ENCODE measurements at regions not wholly inside any gene's neighbourhood (a gene's known extent, or its start where the extent isn't known, plus 50 kb on each side); places are given as distances from the start of the nearest gene placed in this dataset.

DNA sequence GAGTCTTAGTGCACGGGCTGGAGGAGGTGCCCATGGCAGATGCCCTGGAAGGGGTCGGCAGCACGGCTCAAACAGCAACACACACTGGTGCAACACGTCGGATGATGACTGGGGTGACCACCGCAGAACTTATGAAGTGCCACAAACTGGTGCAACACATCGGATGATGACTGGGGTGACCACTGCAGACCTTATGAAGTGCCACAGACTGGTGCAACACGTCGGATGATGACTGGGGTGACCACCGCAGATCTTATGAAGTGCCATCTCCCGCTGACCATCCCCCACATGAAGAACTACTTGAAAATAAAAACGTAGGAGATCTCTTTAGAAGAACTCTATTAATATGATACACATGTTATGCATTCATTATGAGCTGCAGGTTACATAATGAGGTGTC, 218.3 kb downstream of the TBXT start:
- Mint-ChIP-seq H3K4me3 (no peak overlapping the region), H3K9me3 (no peaks in the 10 kb centered on the region), H3K27me3 (peaks cover 5% of the 10 kb centered on the region), H3K4me1 (no peaks in the 10 kb centered on the region), H3K36me3 (ENCODE audit: low read depth) (no peaks in the 10 kb centered on the region), H3K27ac (no peak overlapping the region)
- DNase-seq (no peak), ATAC-seq (no peak)

DNA sequence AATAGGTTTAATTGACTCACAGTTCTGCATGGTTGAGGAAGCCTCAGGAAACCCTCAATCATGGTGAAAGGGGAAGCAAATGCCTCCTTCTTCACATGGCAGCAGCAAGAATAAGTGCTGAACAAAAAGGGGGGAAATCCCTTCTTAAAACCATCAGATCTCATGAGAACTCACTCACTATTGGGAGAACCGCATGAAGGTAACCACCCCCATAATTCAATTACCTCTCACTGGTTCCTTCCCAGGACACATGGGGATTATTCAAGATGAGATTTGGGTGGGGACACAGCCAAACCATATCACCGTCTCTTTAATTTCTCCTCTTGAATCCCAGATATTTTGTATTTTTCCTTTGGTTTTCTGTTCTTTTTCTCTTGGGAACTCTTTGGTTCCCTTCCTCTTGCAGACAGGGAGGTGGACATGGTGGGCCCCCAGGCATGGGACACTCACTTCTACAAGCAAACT, 223.6 kb downstream of the TBXT start:
- no peak overlapping the region for H3K4me3 Mint-ChIP-seq
- ATAC-seq (no peak), DNase-seq (no peak)
- H3K4me1 Mint-ChIP-seq: no peaks in the 10 kb centered on the region
- H3K9me3 Mint-ChIP-seq: peaks cover 5% of the 10 kb centered on the region
- H3K27ac Mint-ChIP-seq: no peak overlapping the region
- peaks cover 5% of the 10 kb centered on the region for H3K27me3 Mint-ChIP-seq
- H3K36me3 Mint-ChIP-seq (ENCODE audit: low read depth): no peaks in the 10 kb centered on the region

DNA sequence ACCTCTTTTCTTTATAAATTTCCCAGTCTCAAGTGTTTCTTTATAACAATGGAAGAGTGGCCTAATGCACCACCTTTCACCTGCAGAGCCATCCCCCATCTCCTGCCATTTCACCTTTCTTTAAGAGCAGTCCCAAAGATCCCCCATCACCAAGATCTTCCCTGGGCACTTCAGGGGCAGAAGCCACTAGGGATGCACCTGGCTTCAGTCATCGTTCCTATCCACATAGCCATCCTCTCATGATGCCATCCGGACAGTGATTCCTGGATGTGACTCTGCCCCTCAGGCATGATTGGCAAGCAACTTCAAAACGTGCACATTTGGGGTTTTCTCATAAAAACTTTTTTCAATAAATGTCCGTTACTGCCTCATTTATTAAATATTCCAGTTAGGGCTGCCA, 225.9 kb downstream of the TBXT start:
- no peak overlapping the region for H3K4me3 Mint-ChIP-seq
- peaks cover 5% of the 10 kb centered on the region for H3K9me3 Mint-ChIP-seq
- H3K27ac Mint-ChIP-seq: no peak overlapping the region
- no peak for DNase-seq
- ATAC-seq: no peak
- H3K36me3 Mint-ChIP-seq (ENCODE audit: low read depth): no peaks in the 10 kb centered on the region
- H3K27me3 Mint-ChIP-seq: no peaks in the 10 kb centered on the region
- no peaks in the 10 kb centered on the region for H3K4me1 Mint-ChIP-seq

DNA sequence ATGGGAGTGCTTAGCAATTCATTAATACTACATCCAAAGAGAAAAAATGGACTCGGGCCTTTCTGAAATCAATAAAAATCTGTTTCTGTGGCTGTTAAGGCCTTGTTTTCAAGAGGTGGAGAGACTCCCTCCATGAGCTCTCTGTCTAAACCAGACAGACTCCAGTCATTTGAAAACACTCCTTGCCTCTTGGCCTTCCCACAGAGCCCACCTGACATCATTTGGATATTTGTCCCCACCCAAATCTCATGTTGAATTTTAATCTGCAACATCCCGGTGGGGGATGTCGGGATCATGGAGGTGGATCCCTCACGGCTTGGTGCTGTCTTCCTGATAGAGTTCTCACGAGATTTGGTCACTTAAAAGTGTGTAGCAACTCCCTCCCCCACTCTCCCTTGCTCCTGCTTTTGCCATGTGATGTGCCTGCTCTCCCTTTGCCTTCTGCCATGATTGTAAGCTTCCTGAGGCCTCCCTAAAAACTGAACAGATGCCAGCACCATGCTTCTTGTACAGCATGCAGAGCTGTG, 226.3 kb downstream of the TBXT start:
- H3K4me3 Mint-ChIP-seq: no peak overlapping the region
- peaks cover 2% of the 10 kb centered on the region for H3K27me3 Mint-ChIP-seq
- no peaks in the 10 kb centered on the region for H3K4me1 Mint-ChIP-seq
- DNase-seq: no peak
- peaks cover 6% of the 10 kb centered on the region for H3K9me3 Mint-ChIP-seq
- H3K36me3 Mint-ChIP-seq (ENCODE audit: low read depth): no peaks in the 10 kb centered on the region
- H3K27ac Mint-ChIP-seq: no peak overlapping the region
- ATAC-seq: no peak

DNA sequence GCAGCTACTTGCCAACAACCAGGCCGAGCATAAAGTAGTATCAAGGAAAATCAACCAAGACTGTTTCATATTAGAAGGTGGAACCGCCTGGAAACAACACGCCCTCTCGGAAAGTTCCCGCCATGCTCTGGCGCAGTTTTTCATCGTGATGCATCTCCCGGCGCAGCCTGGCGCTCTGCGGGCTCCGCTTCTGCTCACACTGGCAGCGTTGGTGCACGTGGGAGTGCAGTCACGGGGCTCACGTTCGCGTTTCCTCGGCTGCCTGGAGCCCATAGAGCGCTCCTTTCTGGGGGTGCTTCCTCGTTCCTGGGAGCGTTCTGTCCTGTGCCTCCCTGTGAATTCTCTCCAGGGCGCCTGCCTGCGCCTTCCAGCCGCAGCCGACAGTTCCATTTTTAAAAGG, 227.3 kb downstream of the TBXT start:
- no peaks in the 10 kb centered on the region for H3K36me3 Mint-ChIP-seq (ENCODE audit: low read depth)
- DNase-seq: no peak
- ATAC-seq: no peak
- H3K27ac Mint-ChIP-seq: no peak overlapping the region
- H3K9me3 Mint-ChIP-seq: peaks cover 9% of the 10 kb centered on the region
- no peaks in the 10 kb centered on the region for H3K4me1 Mint-ChIP-seq
- H3K27me3 Mint-ChIP-seq: peaks cover 5% of the 10 kb centered on the region
- H3K4me3 Mint-ChIP-seq: no peak overlapping the region

DNA sequence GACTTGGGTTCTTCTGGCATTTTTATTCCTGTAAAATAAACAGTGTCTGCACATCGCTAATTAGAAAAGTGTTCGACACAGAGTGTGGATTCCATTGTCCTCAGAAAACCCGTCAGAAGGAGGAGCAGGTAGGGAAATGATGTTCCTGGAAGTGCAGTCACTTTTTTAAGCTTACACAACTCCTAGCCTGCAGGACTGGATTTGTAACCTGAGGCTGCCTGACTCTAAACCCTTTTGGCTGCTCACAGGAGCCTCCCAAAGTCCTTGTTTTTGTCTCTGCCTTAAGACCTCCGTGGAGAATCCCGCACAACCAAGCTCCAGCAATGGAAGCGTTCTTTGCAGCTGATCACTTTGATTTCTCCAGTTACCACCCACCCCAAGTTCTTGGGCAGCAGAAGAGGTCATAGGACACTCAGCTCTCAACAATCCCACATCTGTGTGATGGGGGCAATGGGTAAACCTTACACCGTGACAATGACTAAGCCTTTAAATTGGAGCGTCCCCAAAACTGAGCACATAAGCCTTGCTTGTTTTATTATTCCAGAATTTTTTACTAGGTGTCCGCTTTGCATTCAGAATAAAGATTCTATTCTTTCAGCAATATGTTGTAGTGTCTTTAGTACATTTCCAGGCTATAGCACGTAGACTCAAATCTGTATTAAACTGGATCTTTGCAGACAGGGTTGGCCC, 227.9 kb downstream of the TBXT start:
- no peak for DNase-seq
- H3K4me1 Mint-ChIP-seq: no peaks in the 10 kb centered on the region
- no peaks in the 10 kb centered on the region for H3K36me3 Mint-ChIP-seq (ENCODE audit: low read depth)
- no peak overlapping the region for H3K27ac Mint-ChIP-seq
- no peak overlapping the region for H3K4me3 Mint-ChIP-seq
- no peak for ATAC-seq
- H3K27me3 Mint-ChIP-seq: peaks cover 5% of the 10 kb centered on the region
- H3K9me3 Mint-ChIP-seq: peaks cover 9% of the 10 kb centered on the region

DNA sequence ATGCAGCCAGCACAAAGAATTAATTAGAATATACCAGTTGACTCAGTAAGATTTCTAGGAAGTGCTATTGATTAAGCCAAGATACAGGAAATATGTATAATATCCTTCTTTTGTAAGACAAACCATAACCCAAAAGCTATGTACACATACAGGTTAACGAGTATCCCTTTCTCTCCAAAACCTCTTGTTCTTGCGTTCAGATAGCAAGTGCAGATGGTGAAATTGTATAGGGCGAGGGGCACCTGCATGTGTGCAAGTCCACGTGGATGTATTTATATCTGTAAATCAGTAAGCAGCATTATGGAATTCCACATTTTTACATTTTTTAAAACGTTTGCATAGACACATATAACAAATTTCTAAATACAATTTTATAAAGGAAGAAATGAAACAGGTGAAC, 228.6 kb downstream of the TBXT start:
- ATAC-seq (no peak), DNase-seq (no peak)
- Mint-ChIP-seq H3K27ac (no peak overlapping the region), H3K27me3 (peaks cover 5% of the 10 kb centered on the region), H3K36me3 (ENCODE audit: low read depth) (no peaks in the 10 kb centered on the region), H3K9me3 (peaks cover 9% of the 10 kb centered on the region), H3K4me1 (no peaks in the 10 kb centered on the region), H3K4me3 (no peak overlapping the region)

DNA sequence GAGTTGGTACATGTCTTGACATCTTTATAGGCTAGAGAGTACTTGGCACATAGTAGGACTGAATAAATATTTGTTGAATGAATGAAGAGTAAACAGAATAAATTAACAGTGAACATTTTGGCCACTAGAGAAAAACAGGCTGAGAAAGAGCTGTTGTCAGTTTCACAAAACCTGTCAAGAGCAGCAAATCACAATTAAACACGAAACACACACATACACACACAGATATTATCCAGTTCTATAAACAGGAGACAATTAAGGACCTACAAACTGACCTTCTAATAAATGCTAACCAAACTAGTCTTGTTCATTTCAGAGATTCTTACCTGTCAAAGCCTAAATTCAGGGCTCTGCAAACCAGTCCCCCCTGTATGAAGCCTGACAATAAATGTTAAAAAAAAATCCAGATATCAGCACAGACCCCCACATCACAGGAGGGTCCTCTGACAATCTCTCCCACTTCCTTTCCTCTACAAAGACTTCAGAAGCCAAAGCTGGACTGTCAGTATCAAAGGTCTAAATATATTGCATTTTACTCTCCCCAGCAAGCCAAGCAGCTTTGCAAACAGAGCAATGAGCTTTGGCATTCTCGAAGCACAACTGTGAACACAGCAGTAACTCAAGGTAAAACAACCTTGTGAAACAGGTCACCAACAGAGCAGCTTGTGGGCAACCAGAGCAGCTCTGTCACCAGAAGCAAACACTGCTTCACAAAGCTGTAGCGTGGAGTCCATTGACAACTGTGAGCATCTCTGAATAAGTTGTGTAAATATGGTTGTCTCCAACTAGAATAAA, 229.9 kb downstream of the TBXT start:
- Mint-ChIP-seq H3K27me3 (peaks cover 5% of the 10 kb centered on the region), H3K4me3 (no peak overlapping the region), H3K36me3 (ENCODE audit: low read depth) (no peaks in the 10 kb centered on the region), H3K9me3 (peaks cover 8% of the 10 kb centered on the region), H3K27ac (no peak overlapping the region), H3K4me1 (no peaks in the 10 kb centered on the region)
- DNase-seq (no peak), ATAC-seq (no peak)

DNA sequence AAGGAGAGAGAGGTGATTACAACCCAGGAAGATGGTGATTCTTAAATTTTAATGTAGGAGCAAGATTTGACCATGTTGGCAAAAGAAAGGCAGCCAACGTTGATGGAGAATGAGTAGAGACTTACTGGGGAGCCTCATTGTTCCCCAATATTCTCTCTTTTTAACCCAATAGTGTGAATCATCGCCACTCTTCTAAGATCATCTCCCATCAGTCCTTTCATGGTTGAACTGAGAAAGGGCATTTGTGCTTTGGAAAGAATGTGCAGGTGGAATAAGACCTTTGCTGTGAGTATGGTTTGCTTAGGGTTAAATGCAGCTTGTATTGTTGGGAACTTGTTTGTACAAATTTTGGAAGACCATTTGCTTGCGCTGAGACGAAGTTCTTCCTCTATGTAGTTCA, 231.0 kb downstream of the TBXT start:
- ATAC-seq: no peak
- peaks cover 4% of the 10 kb centered on the region for H3K9me3 Mint-ChIP-seq
- no peak overlapping the region for H3K4me3 Mint-ChIP-seq

DNA sequence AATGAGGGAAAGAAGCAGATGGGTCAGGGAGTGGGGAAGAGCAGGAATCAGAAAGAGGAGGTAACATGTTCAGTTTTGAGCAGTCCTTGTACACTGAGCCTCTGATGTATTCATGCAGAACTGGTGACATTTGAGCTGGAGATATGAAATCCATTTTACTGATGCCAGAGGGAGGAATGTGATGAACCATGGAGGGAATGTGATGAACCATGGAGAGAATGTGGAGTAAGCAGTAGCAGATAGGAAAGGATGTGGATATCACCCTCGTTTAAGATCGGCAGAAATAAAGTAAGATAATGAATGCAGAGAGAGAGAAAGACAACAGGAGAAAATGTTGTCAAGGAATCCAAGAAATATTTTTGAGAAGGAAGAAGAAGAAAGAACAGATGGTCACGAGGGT, 231.6 kb downstream of the TBXT start:
- Mint-ChIP-seq H3K4me3 (no peak overlapping the region), H3K27ac (no peak overlapping the region), H3K36me3 (ENCODE audit: low read depth) (no peaks in the 10 kb centered on the region), H3K9me3 (peaks cover 4% of the 10 kb centered on the region), H3K4me1 (no peaks in the 10 kb centered on the region), H3K27me3 (peaks cover 5% of the 10 kb centered on the region)
- DNase-seq (no peak), ATAC-seq (no peak)

More for the DNA sequence above, 231.0 kb downstream of the TBXT start:
- H3K27ac Mint-ChIP-seq: no peak overlapping the region
- DNase-seq: no peak
- H3K4me1 Mint-ChIP-seq: no peaks in the 10 kb centered on the region
- H3K36me3 Mint-ChIP-seq (ENCODE audit: low read depth): no peaks in the 10 kb centered on the region
- H3K27me3 Mint-ChIP-seq: peaks cover 5% of the 10 kb centered on the region

DNA sequence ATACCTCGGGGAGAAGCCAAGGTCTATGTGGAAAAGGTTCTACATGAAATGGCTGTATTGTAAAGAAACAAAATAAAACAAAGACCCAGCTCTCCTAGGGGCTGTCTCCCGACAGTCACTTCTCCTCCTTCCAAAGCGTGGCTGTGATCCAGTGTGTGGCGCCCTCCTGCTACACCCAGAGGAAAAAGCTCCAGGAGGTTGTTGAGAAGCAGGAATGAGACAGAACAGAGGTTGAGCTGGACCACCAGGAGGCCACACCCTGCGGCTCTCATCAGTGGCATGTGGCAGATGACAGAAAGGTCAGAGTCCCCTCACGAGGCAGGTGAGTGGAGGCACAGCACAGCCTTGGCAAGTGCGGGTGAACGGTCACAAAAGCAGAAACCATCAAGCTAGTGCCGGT, 236.0 kb downstream of the TBXT start:
- H3K9me3 Mint-ChIP-seq: peaks cover 4% of the 10 kb centered on the region
- no peaks in the 10 kb centered on the region for H3K4me1 Mint-ChIP-seq
- H3K27ac Mint-ChIP-seq: no peak overlapping the region
- DNase-seq (no peak), ATAC-seq (no peak)
- H3K4me3 Mint-ChIP-seq: no peak overlapping the region
- H3K36me3 Mint-ChIP-seq (ENCODE audit: low read depth): no peaks in the 10 kb centered on the region
- peaks cover 5% of the 10 kb centered on the region for H3K27me3 Mint-ChIP-seq

DNA sequence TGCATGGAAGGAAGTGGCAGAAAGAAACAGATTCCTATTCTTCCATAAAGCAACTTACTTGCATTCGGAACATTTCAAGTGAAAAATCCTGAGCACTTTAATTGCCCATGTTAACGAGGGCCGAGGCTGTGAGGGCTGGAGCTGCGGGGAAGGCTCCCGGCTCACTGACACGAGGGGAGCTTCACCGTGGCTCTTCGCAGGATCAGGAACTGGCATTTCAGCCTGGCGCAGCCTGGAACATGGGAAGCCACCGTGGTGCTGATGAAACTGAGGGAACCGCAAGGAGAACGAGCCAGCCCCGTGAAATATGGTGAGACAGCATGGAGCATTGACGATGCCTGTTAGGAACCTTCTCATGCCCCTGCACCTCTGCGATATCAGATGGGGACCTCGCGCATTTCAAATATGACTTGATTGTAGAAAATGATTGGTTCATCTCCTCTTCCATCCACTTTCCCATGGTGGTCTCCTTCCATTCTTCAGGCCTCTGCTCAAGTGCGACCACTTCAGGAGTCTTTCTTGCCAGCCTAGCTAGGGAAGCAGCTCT, 236.9 kb downstream of the TBXT start:
- Mint-ChIP-seq H3K9me3 (no peaks in the 10 kb centered on the region), H3K36me3 (ENCODE audit: low read depth) (no peaks in the 10 kb centered on the region)
- ATAC-seq: no peak

DNA sequence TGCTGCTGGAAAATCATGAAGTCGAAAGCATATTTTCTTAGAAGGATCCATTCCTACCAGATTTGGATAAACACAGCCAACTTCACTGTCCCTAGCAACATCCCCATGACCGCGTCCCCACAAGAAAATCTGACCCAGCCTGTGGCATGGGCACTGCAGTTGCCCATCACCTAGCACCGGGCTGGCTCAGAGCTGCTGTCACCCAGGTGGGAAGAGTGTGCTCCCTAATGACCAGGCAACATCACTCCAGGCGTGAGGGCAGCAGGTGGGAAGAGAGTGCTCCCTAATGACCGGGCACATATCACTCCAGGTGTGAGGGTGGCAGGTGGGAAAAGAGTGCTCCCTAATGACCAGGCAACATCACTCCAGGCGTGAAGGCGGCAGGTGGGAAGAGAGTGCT, 238.0 kb downstream of the TBXT start:
- no peak overlapping the region for H3K27ac Mint-ChIP-seq
- ATAC-seq (no peak), DNase-seq (no peak)
- H3K27me3 Mint-ChIP-seq: peaks cover 2% of the 10 kb centered on the region
- H3K36me3 Mint-ChIP-seq (ENCODE audit: low read depth): no peaks in the 10 kb centered on the region
- H3K4me1 Mint-ChIP-seq: no peaks in the 10 kb centered on the region
- H3K4me3 Mint-ChIP-seq: no peak overlapping the region
- H3K9me3 Mint-ChIP-seq: no peaks in the 10 kb centered on the region

More for the DNA sequence above, 236.9 kb downstream of the TBXT start:
- H3K4me1 Mint-ChIP-seq: no peaks in the 10 kb centered on the region
- H3K27me3 Mint-ChIP-seq: peaks cover 2% of the 10 kb centered on the region
- H3K27ac Mint-ChIP-seq: no peak overlapping the region
- no peak overlapping the region for H3K4me3 Mint-ChIP-seq
- no peak for DNase-seq

DNA sequence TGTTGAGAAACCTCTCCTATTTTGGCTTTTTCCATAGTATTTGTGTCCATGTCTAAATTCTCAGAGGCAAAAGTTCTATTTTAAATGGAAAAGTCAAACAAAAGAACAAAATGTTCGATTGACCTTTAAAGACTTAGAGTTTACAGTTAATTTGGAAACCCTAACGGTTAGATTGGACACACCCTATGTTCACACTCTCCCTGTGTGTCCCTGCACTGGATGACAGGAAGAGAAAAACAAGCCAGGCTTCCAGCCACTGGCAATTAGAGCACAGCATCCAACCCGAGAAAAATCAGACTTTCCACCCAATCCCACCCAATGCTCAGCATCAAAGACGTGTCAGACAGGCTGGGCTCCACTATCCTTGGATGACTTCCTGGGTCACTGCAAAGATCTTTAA, 241.3 kb downstream of the TBXT start:
- no peaks in the 10 kb centered on the region for H3K4me1 Mint-ChIP-seq
- H3K4me3 Mint-ChIP-seq: no peak overlapping the region
- no peaks in the 10 kb centered on the region for H3K36me3 Mint-ChIP-seq (ENCODE audit: low read depth)
- H3K27ac Mint-ChIP-seq: no peak overlapping the region
- no peak for DNase-seq
- ATAC-seq: no peak
- peaks cover 12% of the 10 kb centered on the region for H3K27me3 Mint-ChIP-seq
- no peaks in the 10 kb centered on the region for H3K9me3 Mint-ChIP-seq

All from activated naive CD8-positive, alpha-beta T cell treated with anti-CD3 and anti-CD28 coated beads, Interleukin-2, amount 50 U/mL, for 24 hours (primary cell).